COLO668 (cell line): ENCODE measurements at regions not wholly inside any gene's neighbourhood (a gene's known extent, or its start where the extent isn't known, plus 50 kb on each side); places are given as distances from the start of the nearest gene placed in this dataset.
A peak's percentile ranks its signal among the peaks of the same experiment; 100 is the strongest.

Experiments used
- DNase-seq: peaks from one replicate; lab custom pipeline; 2025; ENCODE audit not compliant: unreplicated experiment; lab: John Stamatoyannopoulos, UW

DNA sequence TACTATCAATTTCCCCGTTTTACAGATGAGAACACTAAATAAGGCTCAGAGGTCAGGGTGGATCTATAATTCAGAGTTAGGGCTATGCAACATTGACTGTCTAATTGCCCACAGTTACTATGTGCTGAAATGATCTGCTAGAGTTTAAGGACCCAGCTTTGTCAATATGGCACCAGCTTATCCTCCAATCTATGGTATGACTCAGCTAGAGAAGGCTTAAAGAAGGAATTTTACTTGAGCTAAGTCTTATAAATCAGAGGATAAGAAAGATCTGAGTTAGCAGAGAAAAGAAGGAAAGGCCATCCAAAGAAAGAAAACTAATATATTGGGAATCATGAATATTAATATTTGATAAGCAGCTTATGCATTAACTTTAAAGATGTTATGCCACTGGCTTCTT lies 78.1 kb downstream of the ASB9 start:
- no peak for DNase-seq

DNA sequence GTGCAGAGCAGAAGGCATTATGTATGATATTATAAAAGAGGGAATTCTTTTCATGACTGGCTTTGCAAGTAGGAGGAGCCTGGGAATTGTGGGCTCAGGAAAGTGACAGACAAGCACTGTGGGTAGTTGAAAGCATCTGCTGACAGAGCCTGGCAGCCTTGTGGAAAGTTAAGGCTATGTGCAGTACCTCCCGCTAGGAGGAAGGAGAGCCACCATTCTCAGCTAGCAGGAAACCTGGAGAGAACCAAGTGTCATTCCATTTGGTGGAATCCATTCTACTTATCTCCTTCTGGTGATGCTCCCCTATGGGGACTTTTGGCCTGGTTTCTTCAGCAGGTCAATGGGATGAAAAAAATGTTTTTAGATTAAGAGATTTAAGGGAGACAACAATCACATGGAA lies 81.8 kb downstream of the ASB9 start:
- DNase-seq: no peak

DNA sequence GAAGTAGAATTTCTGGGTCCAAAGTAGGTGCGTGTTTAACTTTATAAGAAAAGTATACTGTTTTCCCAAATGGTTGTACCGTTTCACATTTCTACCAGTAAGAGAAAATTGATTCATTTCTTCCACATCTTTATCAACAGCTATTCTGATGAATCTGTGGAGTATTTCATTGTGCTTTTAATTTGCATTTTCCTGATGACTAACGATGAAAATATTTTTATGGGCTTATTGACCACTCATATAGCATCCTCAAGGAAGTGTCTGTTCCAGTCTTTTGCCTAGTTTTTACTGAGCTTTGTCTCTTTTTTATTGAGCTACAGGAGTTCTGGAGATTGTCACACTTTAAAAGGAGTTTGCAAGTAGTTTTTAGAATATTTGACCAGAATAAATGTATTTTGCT lies 92.6 kb downstream of the ASB9 start:
- no peak for DNase-seq

DNA sequence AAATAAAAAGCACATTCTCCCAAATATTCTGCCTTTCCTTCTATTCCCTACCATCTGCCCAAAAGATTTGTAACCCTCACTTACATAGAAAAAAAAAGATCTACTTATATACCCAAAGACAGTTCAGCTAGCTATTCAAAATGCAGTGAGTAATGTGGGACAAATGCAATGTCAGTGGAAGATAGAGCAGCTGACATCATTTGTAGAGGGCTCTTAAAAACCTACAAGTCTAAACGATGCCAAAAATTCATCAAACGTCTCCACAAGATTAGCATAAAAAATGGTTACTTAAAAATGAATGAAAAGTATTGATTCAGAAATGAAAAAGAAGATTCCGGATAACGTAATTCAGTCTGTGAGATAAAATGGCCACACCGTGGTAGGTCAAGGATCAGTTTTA lies 96.5 kb downstream of the ASB9 start:
- no peak for DNase-seq

DNA sequence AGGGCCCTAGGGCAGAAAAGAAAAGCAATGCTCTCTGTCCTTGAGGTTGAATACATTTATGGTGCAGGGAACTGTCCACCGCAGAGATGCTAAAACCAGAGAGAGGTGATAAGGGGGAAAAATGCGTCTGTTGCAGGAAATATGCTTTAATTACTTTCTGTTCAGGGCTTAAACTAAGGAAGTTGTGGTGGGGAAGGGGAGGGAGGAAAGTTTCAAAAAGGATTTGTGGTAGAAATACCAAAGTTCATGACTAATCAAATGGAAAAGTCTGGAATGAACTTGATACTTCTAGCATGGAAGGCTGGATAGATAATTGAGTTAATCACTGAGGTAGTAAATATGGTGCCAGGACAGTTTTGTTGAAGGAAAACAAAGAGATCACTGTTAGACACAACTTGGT lies 99.0 kb downstream of the ASB9 start:
- DNase-seq: no peak

DNA sequence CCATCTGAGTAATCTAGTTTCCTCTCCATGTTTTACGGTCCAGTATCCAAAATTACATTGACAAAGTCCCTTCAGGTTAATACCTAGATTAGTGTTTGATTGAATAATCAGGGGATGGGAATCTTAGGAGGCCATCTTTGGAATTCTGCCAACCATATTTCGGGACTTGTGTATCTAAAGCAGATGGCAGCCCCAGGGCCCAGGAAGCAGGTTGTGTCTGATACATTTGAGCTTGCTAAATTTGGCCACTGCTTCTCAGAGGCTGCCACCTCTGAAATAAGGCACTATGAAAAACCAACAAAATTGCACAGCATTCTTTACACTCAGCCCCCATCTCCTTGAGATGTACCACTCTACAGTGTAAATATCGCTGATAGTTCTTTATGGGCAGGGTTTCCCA lies 102.1 kb downstream of the ASB9 start:
- DNase-seq: no peak

DNA sequence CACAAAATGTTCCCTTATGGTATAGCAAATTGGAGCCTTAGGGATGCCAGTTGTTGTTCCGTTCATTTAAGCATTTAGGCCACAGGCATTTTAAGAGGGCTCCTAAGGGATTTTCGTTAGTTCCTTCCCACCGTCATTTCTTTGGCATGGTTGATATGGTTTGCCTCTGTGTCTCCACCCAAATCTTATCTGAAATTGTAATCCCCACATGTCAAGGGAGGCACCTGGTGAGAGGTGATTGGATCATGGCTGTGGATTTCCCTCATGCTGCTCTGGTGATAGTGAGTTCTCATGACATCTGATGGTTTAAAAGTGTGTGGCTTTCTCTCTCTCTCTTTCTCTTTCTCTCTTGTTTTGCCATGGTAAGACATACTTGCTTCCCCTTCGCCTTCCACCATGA lies 104.1 kb downstream of the ASB9 start:
- DNase-seq: no peak

DNA sequence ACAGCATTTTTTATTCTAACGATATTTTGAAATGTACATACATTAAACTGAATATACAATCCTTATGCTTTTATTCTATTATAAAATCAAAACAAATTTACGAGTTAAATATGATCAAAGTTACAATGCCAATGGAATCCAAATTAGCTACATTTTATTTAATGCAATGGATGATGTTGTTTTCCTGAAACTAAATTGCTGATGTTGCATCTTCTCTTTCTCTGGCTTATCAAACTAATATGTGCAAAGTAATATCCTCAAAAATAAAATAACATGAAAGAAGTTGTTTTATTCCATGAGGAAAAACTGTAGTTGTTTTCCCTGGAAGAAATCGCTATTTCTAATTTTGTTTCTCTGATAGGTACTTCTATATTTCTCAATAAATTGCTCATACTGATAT lies 106.8 kb downstream of the ASB9 start:
- no peak for DNase-seq

DNA sequence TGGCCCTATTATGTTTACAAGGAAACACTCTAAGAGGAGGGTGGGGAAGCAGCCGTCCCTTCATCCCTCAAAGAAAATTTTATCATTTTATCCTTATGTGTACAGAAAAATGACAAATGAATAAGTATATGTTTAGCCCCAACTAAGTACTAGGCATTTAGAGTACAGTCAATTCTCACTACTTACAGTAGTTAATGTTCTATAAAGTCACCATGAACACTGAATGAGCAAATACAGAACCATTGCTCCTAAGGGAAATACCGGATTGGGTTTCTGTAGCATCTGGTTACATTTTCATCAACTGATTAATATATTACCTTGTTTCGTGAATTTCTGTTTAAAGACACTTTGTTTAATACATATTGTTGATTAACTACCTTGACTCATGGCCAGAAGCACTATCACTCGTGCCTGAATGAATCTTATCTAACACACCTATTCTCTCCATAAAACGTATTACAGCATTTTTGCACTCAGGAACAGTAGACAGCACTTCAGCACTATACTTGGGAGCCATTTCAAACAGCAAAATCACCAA lies 109.3 kb downstream of the ASB9 start:
- DNase-seq: no peak

DNA sequence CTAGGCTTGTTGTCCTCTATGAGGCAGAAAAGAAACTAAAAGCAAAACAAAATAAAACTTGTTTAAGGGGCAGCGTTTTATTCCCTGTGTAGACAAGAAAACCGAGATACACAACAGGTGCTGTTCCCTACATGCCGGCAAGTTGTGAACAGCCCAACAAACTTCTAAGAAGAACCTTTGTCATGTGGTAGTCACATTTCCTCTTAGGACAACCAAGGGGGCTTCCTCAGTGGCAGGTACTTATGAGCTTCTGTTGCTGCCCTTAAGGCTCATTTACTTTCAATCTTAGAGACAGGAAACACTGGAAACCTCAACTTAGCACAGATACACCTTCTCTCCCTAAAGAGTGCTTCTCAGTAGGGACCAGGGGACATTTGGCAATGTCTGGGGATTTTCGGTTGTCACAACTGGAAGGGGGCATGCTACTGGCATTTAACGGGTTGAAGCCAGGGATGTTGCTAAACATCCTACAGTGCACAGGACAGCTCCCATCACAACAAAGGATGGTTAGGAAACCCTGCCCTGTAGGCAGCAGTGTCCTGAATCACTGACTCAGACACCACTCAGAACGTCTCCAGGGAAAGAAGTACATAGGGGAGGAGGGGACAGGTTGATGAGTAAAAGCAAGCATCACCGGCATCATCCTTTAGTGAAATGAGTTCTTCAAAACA lies 111.0 kb downstream of the ASB9 start:
- no peak for DNase-seq

DNA sequence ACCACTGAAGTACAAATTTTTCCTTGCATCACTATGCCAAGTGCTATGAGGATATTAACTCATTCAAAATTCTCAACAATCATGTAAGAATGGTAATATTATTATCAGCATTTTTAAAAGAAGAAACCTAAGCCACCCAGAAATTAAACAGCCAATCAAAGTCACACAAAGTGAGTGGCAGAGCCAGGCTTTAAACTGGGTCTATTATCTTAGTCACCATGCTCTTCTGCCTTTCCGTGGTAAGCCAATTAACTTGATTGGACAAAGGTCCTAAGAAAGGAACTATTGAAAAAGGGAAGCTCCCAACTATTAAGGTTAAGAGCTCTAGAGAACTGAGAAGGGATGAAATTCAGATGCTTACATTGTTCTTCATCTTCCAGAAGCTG lies 111.5 kb downstream of the ASB9 start:
- no peak for DNase-seq

DNA sequence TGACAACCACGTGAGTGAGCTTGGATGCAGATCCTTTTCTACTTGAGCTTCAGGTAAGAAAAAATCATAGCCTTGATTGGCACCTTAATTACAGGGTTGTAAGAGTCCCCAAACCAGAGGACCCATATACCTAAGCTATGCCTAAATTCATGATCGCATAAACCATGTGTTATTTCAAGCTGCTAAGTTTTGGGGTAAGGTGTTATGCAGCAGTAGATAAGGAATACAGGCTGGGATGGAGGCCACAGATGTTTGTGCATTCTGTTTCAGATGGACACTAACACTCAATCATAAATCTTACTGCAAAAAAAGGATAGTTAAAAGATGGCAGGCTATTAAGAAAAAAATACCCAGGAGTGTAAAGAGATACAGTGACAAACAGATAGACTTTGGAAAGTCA lies 112.3 kb downstream of the ASB9 start:
- no peak for DNase-seq

DNA sequence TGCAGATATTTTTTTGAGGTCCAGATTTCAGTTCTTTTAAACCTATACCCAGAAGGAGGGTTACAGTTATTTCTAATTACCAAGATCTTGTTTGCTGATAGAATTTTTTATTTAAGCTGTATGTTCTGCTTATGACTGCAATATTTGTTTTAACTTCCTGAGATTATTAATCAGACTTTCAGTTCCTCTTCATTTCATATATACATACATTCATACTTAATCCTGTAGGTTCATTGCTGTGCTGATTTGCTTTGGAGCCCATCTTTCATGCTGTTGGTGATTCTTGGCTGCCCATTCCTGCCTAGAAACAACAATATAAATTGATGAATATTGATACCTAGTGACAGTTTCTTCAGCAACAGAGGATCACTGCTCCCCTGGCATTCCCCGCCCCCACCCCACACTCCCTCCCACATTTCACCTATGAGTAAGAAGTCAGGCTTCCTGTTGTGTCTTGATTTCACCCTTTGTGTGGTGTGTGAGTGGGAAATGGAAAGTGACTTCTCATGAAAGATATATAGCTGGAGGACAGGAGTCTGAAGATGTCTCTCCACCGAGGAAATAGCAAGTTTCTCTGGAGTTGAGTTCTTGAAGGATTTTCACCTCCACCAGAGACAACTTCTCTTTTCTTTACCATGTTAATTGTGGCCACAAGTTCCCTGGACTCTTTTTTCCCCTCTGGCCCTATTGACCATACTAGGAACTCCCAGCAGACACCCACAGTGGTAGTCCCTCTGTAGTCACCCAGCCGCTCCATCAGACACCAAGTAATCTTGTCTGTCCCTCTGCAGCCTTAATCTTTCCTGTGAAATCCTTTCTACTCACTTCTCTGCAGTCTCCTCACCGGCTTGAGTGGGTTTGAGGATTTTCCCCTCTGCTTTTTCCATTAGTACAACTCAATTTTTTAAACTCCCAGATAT lies 118.4 kb downstream of the ASB9 start:
- no peak for DNase-seq

DNA sequence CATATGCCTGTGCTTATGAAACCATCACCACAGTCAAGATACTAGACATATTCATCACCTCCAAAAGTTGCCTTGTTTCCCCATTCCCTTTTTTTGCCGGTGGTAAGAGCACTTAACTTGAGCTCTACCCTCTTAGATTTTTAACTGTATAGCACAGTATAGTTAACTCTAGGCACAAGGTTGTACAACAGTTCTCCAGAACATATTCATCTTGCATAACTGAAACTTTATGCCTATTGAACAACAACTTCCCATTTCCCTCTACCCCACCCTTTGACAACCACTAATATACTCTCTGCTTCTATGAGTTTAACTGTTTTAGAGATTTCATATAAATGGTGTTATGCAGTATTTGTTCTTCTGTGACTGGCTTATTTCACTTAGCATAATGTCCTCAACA lies 119.3 kb downstream of the ASB9 start:
- no peak for DNase-seq

DNA sequence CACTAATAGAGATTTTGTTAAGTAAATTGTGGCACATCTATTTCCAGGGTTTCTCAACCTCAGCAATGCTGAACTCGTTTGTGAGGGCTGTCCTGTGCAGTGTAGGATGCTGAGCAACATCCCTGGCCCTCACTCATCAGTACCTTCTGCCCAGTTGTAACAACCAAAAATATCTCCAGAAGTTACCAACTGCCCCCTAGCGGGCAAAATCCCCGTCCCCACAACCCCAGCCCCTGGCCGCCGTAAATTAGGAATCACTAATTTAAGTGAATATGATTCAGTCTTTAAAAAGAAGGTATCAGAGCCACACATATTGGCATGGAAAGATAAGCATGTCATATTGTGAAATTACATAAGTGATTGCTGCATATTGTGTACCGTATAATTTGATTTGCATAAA lies 123.4 kb downstream of the ASB9 start:
- DNase-seq: no peak

DNA sequence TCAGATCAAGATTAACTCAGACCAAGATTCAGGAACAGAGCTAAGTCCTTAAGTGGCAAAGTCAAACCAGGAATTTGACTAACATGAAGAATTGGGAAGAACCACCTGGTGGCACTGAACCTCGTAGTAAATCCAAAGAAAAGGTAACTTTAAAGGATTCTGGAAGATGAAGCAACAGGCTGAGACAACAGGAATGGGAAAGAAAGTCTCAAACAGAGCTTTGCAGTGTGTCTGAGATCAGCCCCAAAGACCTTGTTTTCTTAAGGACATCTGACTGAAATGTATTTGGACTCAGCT lies 126.1 kb downstream of the ASB9 start:
- DNase-seq: no peak

DNA sequence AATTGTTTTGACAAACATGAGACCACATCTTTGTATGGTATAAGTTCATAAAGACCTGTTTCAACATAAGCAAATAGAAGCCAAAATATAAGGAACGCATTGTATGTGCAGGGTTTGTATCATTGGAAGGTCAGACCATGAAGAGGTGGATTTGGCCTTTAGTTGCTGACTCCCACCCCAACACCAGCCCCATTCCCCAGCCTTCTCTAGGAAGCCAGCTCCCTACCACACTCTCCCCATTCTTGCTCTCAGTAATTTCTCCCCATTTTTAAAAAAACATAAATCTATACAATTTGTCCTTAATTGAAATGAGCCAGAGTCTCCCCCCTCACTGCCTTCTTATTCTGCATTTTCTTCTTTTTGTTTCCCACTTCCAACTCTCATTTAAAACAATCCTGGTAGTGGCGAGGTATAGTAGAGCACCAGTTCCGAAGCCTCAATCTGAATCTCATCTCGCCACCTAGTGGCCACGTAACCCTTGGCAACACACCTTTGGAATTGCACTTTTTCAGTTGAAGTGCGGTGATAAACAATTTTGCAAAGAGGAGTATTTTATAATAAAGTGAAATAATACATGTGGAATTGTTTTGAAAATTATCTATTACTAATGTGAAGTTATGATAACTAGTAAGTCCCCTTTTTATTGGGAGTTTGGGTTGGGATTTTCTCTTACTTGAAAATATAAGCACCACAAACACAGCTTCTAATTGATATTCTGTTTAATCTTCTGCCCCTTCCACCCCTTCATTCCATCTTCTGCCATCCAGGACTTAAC lies 126.6 kb downstream of the ASB9 start:
- DNase-seq: peak; percentile 40

DNA sequence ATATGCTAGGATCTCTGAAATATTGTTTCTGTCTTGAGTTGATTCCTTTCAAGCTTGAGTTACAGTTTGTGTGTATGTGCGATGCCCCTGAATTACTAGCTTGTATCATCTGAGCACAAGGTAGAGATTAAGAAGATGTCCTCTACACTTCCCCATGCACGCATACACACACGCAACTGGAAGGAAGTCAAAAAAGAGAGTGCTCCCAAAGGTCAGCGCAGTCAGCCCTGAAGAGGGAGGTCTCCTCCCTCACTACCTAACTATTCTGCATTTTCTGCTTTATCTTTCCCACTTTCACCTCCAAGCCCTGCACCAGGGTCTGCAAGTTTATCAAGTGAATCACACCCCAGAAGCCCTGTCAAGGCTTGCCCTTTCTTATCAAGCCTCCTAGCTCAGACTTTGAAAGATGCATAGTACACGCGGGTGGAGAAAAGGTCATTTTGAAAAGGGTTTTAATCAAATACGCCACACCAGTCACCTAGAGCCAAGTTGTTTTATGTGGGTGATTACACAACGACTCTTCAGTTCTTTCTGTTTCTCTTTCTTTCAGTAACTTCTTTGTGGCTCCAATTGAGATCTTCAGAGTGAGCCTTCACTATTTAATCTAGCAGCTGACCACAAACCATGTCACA lies 127.7 kb downstream of the ASB9 start:
- DNase-seq: no peak

DNA sequence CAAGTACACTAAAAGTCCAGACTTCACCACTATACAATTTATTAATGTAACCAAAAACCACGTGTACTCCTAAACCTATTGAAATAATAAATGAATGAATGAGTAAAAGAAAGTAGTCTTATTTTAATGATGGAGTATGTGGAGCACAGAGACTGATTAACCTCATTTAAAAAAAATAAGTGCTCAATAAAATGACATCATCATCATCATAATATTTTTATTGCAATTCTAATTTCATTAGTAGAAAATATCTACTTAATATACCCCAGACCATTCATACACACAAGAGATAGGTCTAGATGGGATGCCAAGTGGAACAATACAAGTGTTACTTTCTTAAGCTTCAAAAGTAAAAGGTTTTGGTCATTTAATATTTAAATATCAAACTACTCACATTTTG lies 133.1 kb downstream of the ASB9 start:
- no peak for DNase-seq

DNA sequence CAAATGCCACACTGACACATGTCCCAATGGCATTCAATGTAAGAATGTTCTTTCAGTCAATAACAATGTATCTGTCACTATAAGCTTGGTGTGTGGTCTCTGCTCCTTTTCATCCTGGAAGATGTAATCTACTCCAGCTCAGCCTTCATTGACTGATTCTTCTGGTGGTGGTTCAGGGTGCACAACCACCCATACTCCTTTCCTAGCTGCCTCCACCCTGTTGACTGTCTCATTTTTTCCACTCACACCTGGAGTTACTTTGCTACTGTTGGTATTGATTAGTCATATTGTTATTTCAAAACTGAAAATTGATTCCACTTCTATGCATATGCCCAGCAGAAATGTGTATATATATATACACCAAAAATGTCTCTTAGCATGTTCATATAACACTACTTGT lies 140.5 kb downstream of the ASB9 start:
- DNase-seq: no peak

DNA sequence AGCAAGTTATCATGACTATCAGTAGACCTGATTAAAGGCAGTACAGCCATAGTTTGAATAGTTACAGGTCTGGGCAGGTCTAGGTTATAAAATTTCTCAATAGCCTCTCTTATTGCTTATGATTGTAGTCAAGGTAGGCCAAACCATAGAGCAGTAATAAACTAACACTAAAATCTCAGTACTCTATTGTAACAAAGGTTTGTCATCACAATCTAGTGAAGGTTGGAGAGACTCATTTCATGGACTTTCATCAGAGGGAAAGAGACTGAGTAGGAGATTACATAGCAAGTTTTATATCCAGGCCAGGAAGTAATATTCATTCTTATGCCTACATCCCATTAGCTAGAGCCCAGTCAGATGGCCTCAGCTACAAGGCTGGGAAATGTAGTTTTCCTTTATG lies 141.0 kb downstream of the ASB9 start:
- no peak for DNase-seq
